ENCODE measurements at regions not wholly inside any gene's neighbourhood (a gene's known extent, or its start where the extent isn't known, plus 50 kb on each side); places are given as distances from the start of the nearest gene placed in this dataset.

DNA sequence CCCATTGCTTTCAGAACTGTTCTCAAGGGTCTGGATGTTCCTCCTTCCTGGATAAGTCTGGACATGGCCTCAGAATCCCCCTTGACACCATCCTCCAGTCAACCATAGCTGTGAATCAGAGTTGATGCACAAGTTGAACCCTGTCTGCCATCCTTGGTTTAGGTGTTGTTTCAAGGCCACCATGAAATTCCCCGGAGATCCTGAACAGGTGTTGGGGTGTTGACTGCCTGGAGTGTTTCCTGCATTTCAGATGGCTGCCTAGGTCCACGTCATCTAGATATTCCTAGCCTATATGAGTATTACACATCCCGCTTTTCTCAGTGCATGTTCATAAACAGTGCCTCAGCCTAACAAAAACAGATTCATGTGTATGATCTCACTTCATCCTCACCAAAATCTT, 86.7 kb upstream of the PWP1 start:
- TF ChIP-seq EZH2 (IDR thresholded peaks at IDR 0.05; ENCODE audit: low read length, unreplicated experiment) (no peak), CTCF (conservative IDR thresholded peaks at IDR 0.05; ENCODE audit: low read depth, low read length) (no peak), EZH2phosphoT487 (IDR thresholded peaks at IDR 0.05; ENCODE audit: borderline replicate concordance, low read length) (no peak)

Data from PC-3 (cell line).